ENCODE measurements at regions not wholly inside any gene's neighbourhood (a gene's known extent, or its start where the extent isn't known, plus 50 kb on each side); places are given as distances from the start of the nearest gene placed in this dataset.

- intact Hi-C loops (cut with micrococcal nuclease; ENCODE audit: unreplicated experiment) = no loop called here
- no peak for TF ChIP-seq TCF7L2 (IDR thresholded peaks at IDR 0.05; ENCODE audit: low read depth, low read length)
- no peak for TF ChIP-seq SIN3A (IDR thresholded peaks at IDR 0.05; ENCODE audit: borderline replicate concordance, insufficient read depth, low read depth, low read length)
- no peak for TF ChIP-seq CTCF (IDR thresholded peaks at IDR 0.05)
- no peak for TF ChIP-seq POLR2AphosphoS5 (IDR thresholded peaks at IDR 0.05; ENCODE audit: low read depth, low read length)
- TF ChIP-seq REST (IDR thresholded peaks at IDR 0.05; ENCODE audit: insufficient read depth in 1 of 2, low read depth in 2 of 2, low read length in 1 of 2) = no peak
- in situ Hi-C loops (cut with HindIII; ENCODE audit: low pct_unique_long_range_greater_than_20kb, low sequenced_read_pairs) = no loop called here
- Histone ChIP-seq H3K36me3 (ENCODE audit: control insufficient read depth, insufficient read depth, low read length) (no peaks in the 10 kb centered on the region), H3K4me3 (ENCODE audit: low read depth in 2 of 2, low read length in 2 of 2) (no peak overlapping the region), H3K9me3 (ENCODE audit: control insufficient read depth, insufficient read depth, low read depth, low read length) (peaks cover 5% of the 10 kb centered on the region; the same call in 1 of the 2 replicates), H3K4me1 (ENCODE audit: control insufficient read depth, insufficient read depth, low read length) (no peaks in the 10 kb centered on the region), H3K27me3 (ENCODE audit: control insufficient read depth, insufficient read depth, low read length) (no peaks in the 10 kb centered on the region), H3K27ac (ENCODE audit: low read length) (no peak overlapping the region)
- BruUV-seq (replicated peaks) = no TSS peak
- ChIA-PET CTCF (no interaction called here), POLR2A (no interaction called here)
- ATAC-seq (no peak), DNase-seq (ENCODE audit: low read depth, low spot score) (no peak)
Measured at GRCh38 chr3:30300809-30301208, 305.6 kb upstream of the TGFBR2 start.

- in situ Hi-C loops (cut with HindIII; ENCODE audit: low pct_unique_long_range_greater_than_20kb, low sequenced_read_pairs) (no loop called here), intact Hi-C loops (cut with micrococcal nuclease; ENCODE audit: unreplicated experiment) (no loop called here)
- Histone ChIP-seq H3K27me3 (ENCODE audit: control insufficient read depth, insufficient read depth, low read length) (no peaks in the 10 kb centered on the region), H3K27ac (ENCODE audit: low read length) (no peak overlapping the region), H3K36me3 (ENCODE audit: control insufficient read depth, insufficient read depth, low read length) (no peaks in the 10 kb centered on the region), H3K4me1 (ENCODE audit: control insufficient read depth, insufficient read depth, low read length) (no peaks in the 10 kb centered on the region), H3K4me3 (ENCODE audit: low read depth in 2 of 2, low read length in 2 of 2) (no peak overlapping the region), H3K9me3 (ENCODE audit: control insufficient read depth, insufficient read depth, low read depth, low read length) (peaks cover 5% of the 10 kb centered on the region; the same call in 1 of the 2 replicates)
- DNase-seq (ENCODE audit: low read depth, low spot score) = no peak
- CTCF ChIA-PET = no interaction called here
- ATAC-seq = no peak
- POLR2A ChIA-PET = no interaction called here
- TF ChIP-seq POLR2AphosphoS5 (IDR thresholded peaks at IDR 0.05; ENCODE audit: low read depth, low read length) (no peak), CTCF (IDR thresholded peaks at IDR 0.05) (no peak), TCF7L2 (IDR thresholded peaks at IDR 0.05; ENCODE audit: low read depth, low read length) (no peak), SIN3A (IDR thresholded peaks at IDR 0.05; ENCODE audit: borderline replicate concordance, insufficient read depth, low read depth, low read length) (no peak), REST (IDR thresholded peaks at IDR 0.05; ENCODE audit: insufficient read depth in 1 of 2, low read depth in 2 of 2, low read length in 1 of 2) (no peak)
- BruUV-seq (replicated peaks) = no TSS peak
Measured at GRCh38 chr3:30302027-30302426, 304.4 kb upstream of the TGFBR2 start.

Data from Panc1 (cell line).